ENCODE measurements at regions not wholly inside any gene's neighbourhood (a gene's known extent, or its start where the extent isn't known, plus 50 kb on each side); places are given as distances from the start of the nearest gene placed in this dataset.

GRCh38 chr9:105957830-105958229, 263.5 kb downstream of the TMEM38B start:
- TF ChIP-seq CTCF (IDR thresholded peaks at IDR 0.05; ENCODE audit: low read depth, low read length), result no peak
- no peak for TF ChIP-seq POLR2A (IDR thresholded peaks at IDR 0.05; ENCODE audit: extremely low read depth, insufficient read length)
- TF ChIP-seq MYC (IDR thresholded peaks at IDR 0.05; ENCODE audit: low read depth, low read length), result no peak

Measured in NB4 (cell line).